ENCODE measurements at regions not wholly inside any gene's neighbourhood (a gene's known extent, or its start where the extent isn't known, plus 50 kb on each side); places are given as distances from the start of the nearest gene placed in this dataset.
"Not testable (repeated sequence)": the region's sequence is repeated elsewhere in the genome, so short reads cannot be mapped to it uniquely, and the experiment has no call there.

DNA sequence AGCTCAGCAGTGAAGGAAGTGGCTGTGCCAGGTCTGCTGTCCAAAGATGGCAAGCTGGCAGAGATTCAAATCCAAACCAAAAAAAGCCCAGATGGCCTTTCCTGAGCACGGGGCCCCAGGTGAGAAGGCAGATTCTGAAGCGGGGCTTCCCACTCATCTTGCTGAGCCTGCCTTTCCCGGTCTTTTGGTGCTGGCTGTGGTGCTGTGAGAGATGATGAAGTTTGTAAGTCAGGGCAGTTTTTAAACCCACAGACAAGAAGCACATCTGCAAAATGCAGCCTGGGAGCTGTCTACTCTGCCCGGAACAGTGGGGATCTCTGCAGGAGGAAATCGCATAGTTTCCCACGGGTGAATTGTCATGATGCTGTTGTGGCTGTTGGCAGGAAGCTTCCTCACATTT, 85.0 kb upstream of the IRX4 start:
- no peak for DNase-seq (ENCODE audit: low read depth in 3 of 3, low spot score in 1 of 3)

DNA sequence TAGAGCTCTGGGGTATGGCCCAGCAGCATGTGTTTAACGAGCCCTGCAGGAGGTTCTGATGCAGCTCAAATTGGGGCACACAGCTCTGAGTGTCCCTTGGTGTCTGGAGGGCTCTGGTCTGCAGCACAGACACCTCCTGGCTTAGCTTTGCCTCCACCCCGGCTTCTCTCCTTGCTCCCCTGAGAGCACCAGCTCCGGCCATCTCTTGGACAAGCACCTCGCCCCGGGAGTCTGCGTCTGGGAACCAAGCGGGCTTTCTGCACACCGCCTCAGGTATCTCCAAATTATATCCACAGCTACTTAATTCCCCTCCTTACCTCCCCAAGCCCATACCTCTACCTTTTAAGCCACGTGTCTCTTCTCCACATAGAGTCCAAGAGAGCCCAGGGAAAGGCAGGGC, 83.7 kb upstream of the IRX4 start:
- DNase-seq (ENCODE audit: low read depth in 3 of 3, low spot score in 1 of 3) = no peak

DNA sequence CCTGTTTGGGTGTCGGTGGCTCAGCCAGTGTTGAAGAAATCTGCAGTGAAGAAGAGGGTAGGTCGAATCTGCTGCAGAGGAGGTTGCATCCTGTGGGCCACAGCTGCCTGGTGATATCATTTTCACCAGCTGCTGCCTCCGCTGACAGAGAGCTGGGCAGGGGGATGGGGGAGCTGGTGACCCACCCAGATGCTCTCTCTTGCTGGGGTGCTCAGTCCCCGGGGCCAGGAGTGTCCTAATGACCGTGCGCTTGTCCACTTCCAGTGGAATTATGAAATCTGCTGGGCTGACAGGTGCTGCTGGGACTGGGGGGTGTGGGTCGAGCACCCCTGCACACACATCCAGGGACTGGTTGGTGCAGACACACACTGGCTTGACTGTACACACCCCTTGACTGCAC, 83.2 kb upstream of the IRX4 start:
- DNase-seq (ENCODE audit: low read depth in 3 of 3, low spot score in 1 of 3) = no peak

DNA sequence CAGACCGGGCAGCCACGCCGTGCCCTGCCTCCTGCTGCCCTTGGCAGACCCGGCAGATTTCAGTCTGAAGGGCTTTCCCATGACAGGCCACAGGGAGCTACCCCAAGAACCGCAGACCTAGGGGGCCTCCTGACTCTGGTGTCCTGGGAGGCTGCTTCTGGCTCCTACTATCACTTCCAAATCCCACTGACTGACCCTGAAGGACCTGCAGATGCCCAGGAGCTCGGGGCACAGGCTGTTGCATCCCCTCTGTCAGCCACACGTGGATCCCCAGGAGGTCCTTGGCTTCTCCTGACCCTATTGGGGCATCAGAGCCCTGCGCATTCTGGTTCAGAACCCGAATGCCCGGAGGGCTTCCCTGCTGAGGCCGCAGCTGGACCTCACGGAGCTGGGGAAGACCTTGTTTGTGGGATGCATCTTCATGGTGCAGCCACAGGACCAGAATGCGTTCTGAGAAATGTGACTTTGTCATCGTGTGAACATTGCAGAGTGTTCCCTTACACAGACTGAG, 81.3 kb upstream of the IRX4 start:
- DNase-seq (ENCODE audit: low read depth in 3 of 3, low spot score in 1 of 3) = no peak

DNA sequence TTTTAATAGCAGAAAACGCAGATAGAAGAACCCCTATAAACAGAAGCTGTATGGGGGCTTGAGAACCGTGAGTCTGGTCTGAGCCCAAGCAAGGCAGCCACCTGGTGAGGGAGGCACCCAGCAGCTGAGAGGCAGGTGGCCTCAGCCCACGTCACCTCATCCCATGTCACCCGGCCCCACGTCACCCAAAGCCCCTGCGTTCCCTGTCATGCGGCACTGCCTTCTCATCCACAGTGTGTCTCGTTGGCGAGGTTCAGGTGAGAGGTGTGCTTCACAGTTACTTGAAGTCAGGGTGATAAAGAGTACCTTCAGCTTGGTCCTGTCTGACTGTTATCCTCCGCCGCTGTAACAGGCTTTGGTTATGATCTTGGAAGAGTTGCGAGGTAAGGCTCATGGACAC, 80.6 kb upstream of the IRX4 start:
- DNase-seq (ENCODE audit: low read depth in 3 of 3, low spot score in 1 of 3) = no peak

DNA sequence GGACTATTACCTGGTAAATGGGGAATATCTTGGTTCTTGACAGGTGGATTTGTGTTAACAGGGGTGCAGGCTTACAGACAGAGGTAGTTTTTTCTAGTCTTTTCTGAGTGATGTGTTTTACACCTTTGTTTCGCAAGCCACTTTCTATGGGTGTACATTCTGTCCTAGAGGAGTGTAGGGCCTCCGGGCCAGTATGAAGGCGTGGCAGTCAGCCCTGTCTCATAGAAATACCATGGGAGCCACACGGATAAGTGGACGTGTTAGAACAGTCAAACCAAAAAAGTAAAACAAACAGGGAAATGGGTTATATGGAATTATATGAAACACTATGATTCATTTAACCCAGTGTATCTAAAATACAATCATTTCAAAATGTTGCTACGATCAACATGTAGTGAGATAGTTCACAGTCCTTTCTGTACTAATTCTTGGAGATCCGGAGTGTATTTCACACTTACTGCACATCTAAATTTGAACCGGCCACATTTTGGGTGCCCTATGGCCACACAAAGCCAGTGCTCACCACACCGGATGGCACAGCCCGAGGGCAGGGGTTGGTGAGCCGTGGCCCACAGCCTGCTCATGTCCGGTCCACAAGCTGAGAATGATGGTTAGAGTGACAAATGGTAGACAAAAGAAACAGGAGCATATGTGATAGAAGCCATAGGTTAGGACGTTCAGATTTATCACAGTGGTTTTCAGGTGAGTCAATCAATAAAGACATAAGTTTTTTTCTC, 80.1 kb upstream of the IRX4 start:
- DNase-seq (ENCODE audit: low read depth in 3 of 3, low spot score in 1 of 3) = no peak

DNA sequence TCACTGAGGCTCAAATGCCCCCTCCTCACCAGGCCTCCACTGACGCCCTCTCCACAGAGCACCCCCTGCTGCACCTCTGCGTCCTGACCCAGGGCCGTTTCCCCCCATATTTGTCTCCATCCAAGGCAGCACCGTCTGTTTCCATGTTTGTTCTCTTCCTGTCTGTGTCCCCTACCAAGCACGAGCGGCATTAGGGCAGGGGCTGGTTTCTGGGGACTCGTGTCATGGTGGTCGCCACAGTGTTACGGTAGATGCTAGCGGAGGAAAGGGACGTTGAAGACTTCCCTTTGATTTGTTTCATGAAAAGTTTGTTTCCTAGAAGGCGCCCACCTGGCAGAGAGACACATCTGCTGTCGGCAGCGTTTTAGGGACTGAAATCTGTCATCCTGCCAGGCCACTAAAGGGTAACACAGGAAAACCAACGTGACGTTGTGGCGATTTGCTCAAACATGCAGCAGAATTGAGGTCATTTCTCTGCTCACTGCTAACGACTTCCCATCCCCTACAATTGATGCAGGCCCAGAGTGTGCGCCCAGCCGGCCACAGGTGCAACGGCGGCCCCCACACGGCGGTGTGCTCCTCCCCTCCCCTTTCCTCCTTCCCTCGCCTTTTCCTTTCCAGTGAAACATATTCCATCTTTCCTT, 79.3 kb upstream of the IRX4 start:
- DNase-seq (ENCODE audit: low read depth in 3 of 3, low spot score in 1 of 3) = no peak

DNA sequence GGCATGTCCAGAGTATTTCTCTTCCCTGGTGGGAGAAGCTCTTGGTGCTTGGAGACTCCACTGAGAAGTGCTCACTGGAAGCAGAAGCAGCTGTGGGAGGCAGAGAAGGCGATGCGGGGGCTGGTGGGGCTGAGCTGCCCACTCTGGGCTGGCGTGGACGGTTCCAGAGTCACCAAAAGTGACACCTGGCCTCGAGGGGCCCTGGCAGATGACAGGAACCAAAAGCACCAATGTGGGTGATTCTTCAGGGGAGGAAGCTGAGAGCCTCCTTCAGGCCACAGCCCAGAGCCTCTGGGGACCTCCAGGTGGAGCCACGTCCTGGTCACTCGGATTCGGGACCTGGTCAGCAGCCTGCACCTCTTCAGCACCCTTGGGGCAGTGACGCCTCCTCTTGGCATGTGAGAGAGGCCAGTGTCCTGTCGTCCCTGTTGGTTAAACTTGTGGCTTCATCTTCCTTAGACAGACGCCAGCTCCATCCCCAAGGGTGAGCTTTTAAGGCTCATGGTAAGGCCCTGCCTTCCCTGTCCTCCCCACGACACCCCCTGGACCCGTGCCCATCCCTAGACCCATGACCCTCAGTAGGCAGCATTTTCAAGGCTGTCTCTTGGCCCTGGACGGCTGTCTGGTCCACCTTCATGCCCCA, 78.7 kb upstream of the IRX4 start:
- no peak for DNase-seq (ENCODE audit: low read depth in 3 of 3, low spot score in 1 of 3)

DNA sequence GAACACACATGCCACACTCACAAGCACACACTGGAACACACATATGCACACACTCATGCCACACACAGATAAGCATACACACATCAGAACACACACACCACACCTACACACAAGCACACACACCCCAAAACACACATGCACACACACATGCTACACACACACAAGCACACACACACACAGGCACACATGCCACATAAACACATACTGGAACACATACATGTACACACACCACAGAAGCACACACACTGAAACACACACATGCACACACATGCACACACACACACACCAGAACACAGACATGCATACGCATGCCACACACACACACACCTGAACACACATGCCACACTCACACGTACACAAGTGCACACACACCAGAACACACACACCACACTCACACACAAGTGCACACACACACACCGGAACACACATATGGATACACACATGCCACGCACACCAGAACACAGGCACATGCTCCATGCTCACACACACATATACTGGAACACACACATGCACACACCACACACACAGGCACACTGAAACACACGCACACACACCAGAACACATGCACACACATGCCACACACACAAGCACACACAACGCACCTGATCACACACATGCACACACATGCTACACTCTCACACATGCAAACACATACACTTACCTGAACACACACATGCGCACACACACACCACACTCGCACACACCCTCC, 78.0 kb upstream of the IRX4 start:
- no peak for DNase-seq (ENCODE audit: low read depth in 3 of 3, low spot score in 1 of 3)

DNA sequence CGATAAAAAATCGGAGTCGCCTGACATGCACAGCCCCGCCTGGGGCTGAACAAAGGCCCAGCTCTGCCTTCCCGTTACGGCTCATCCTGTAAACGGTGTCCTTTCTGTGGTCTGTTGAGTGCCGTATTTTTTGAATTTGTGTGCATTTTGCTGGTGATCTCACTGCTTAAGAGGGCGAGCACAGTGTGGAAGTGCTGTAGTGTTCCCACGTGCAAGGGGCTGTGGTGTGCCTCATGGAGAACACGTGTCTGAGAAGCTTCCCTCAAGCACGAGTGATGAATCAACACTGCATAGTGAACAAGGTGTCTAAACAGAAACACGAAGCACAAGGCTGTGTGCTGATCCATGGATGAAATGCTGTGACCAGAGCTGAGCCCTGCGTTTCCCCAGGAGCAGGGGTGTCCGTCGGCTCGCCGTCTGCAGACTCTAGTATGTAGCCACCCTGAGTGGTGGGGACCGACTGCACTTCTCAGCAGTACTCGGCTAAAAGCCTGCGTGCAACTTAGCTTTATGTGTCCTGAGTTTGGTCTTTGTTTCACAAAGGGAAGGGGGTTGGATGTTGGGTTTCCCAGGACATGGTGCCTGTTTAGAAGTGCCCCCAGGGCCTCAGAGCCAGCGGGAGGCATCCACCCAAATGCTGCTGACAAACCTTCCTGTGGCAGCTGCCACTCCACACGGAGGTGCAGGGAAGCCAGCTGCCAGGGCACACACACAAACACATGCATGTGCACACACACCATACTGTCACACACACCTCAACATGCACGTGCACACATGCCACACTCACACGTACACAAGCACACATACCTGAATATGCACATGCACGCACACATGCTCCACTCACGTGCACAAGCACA, 77.2 kb upstream of the IRX4 start:
- no peak for DNase-seq (ENCODE audit: low read depth in 3 of 3, low spot score in 1 of 3)

DNA sequence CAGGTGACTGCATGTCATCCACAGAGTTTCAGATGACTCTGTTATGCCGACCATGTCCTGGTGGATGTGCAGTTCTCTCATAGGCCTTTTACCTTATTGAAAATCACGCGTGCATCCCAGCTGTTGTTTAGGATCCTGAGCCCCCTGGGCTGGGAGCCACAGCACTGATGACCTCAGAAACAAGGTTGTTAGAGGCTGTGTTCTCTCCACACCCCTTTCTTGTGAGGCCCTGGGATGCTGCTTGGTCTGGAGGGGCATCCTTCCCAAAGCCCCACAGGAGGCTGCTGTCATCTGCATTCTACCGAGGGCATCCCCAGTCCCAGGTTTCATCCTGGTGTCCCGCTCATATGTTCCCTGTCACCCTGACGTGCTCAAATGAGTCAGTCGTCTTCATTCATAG, 76.5 kb upstream of the IRX4 start:
- DNase-seq (ENCODE audit: low read depth in 3 of 3, low spot score in 1 of 3) = no peak

DNA sequence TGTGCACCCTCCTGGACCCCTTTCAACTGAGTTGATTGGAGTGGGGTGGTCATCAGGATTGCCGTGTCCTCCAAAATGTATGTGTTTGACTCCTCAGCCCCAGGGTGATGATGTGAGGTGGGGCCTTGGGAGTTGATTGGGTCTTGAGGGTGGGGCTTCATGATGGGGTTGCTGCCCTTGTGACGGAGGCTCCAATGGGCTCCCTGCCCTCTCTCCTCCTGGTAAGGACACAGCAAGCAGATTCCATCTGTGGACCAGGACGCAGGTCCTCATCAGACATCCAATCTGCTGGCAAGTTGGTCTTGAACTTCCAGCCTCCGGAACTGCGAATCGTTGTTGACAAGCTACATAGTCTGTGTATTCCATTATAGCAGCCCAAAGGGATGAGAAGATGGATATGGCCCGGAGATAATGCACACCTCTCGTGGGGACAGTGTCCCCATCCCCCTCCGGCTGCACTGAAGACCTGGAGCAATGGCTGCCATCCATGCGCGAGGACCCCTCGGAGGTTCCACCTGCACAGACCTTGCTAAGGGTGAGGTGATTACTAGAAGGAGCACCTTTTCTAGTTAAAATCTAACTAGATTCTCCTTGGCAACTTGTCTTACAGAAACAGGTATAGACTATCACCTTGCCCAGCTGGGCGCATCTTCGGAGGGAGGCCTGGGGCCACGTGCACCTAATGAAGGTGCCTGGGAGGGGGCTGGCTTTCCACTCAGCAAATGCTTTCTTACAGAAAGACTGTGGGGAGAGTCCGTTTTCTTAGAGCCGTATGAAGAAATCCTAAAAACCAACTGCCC, 75.7 kb upstream of the IRX4 start:
- no peak for DNase-seq (ENCODE audit: low read depth in 3 of 3, low spot score in 1 of 3)

DNA sequence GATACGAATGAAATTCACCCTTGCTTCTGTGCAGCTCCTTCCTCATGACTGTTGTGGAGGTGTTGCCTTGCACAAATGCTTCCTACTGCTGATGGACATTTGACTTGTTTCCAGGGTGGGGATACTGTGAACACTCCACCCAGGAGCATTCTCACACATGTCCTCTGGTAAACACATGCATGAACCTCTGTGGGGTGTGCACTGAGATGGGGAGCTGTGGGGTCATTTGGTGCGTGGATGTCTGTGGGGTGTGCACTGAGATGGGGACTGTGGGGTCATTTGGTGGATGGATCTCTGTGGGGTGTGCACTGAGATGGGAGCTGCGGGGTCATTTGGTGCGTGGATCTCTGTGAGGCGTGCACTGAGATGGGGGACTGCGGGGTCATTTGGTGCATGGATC, 72.9 kb upstream of the IRX4 start:
- DNase-seq (ENCODE audit: low read depth in 3 of 3, low spot score in 1 of 3) = no peak

DNA sequence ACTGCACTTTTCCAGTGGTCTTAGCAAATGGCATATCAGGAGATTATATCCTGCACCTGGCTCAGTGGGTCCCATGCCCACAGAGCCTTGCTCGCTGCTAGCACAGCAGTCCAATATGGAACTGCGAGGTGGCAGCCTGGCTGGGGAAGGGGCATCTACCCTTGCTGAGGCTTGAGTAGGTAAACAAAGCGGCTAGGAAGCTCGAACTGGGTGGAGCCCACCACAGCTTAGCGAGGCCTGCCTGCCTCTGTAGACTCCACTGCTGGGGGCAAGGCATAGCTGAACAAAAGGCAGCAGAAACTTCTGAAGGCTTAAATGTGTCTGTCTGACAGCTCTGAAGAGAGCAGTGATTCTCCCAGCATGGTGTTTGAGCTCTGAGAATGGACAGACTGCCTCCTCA, 71.0 kb upstream of the IRX4 start:
- not testable (repeated sequence) for DNase-seq (ENCODE audit: low read depth in 3 of 3, low spot score in 1 of 3)

DNA sequence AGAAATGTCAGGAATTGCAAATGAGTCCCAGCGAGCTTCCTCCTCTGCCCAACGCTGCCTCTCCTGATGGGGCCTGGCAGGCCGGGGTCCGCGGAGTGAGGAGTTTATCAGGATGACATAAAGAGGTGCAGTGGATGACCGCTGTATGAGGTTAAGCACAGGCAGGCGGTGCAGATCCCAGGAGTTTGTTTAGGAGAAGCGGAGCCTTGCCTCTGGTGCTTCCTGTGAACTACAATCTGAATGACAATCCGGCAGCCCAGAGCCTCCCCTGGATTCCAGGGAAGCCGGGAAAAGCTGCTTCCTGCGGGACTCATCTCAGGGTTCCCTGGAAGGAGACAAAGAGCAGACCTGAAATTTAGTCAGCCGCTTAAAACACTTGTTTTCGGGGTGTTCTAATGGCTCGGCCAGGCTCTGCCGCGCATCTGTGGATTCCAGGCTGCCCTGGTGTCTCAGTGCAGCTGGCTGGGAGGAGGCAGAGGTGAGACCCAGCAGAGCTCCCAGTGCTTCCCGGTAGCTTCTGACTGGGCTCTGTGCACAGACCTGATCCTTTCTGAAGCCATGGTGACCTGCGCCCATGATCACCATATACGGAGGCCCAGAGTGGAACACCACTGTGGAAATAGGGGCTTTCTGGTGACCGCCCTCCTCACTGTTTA, 69.8 kb upstream of the IRX4 start:
- DNase-seq (ENCODE audit: low read depth in 3 of 3, low spot score in 1 of 3) = no peak

DNA sequence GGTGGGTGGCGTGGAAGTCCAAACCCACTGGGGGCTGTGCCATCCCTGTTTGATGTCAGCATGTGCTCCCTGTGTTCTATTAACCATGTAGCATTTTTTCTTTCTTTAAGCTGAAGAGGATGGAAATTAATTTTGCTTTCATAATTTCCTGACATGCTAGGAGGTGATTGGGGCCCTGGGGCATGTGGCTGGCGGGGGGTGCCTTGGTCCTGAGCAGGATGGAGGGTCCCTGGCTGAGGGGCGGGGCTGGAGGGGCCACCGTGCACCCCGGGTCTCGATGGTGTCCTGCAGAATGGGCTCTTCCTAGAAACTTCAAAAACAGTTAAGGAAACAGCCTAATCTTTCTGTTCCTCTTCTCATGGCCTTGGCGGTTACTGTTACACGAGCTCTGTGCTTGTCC, 69.3 kb upstream of the IRX4 start:
- no peak for DNase-seq (ENCODE audit: low read depth in 3 of 3, low spot score in 1 of 3)

DNA sequence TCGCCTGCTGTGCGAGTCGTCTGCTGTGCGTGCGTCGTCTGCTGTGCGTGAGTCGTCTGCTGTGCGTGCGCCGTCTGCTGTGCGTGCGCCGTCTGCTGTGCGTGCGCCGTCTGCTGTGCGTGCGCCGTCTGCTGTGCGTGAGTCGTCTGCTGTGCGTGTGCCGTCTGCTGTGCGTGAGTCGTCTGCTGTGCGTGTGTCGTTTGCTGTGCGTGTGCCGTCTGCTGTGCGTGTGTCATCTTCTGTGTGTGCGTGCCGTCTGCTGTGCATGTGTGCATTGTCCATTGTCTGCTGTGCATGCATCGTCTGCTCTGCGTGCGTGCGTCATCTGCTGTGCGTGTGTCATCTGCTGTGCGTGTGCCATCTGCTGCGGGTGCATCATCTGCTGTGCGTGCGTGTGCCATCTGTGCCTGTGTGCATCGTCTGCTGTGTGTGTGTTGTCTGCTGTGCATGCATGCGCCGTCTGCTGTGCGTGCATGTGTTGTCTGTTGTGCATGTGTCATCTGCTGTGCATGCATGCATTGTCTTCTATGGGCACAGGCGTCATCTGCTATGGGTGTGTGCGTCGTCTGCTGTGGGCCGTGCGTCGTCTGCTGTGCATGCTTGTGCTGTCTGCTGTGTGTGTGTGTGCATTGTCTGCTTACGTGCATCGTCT, 68.6 kb upstream of the IRX4 start:
- DNase-seq (ENCODE audit: low read depth in 3 of 3, low spot score in 1 of 3) = no peak

DNA sequence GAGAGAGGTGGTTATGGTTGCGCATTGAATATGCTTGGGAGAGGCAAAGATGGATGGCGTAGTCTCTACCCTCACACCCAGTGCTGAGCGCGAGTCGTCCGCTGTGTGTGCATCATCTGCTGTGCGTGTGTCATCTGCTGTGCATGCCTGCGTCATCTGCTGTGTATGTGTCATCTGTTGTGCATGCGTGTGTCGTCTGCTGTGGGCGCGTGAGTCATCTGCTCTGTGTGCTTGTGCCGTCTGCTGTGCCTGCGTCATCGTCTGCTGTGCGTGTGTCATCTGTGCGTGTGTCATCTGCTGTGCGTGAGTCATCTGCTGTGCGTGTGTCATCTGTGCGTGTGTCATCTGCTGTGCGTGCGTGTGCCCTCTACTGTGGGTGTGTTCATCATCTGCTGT, 68.0 kb upstream of the IRX4 start:
- no peak for DNase-seq (ENCODE audit: low read depth in 3 of 3, low spot score in 1 of 3)

DNA sequence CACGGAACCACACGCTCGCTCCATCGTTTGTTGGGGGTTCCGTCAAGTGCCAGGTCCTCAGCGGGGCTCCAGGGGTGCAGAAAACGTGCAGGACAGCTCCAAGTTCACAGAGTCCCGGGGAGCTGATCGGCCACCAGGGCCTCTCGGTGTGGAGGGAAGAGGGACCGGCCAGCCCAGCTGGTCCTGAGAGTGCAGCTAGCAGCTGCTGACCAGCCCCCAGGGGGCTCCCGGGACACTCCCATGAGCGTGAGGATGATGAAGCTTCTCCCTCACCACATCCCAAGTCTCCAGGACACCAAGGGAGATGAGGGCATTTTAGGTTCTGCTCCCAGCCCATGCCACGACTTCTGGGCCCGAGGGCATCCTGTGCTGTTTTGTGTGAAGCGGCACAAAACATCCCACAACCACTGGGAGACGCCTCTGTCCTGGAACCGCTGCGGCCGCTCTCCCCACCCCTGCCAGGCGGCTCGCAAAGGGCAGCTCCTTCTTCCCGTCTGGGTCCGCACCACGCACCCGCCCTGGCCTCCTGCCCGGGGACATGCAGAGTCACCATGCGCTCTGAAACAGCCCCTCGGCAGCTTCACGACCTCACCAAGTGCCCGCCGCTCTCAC, 67.5 kb upstream of the IRX4 start:
- DNase-seq (ENCODE audit: low read depth in 3 of 3, low spot score in 1 of 3) = no peak

Data from stimulated activated CD4-positive, alpha-beta T cell treated with anti-CD3 and anti-CD28 coated beads, TNF-alpha, amount 100 ng/mL, for 1 hour (primary cell).